ENCODE measurements at regions not wholly inside any gene's neighbourhood (a gene's known extent, or its start where the extent isn't known, plus 50 kb on each side); places are given as distances from the start of the nearest gene placed in this dataset.

- Histone ChIP-seq H3K4me3 (ENCODE audit: low read length) (no peak overlapping the region), H3K27ac (ENCODE audit: low read length) (no peak overlapping the region), H3K9me3 (ENCODE audit: control insufficient read depth, low read depth, low read length) (peaks cover 6% of the 10 kb centered on the region), H3K36me3 (ENCODE audit: control insufficient read depth, insufficient read depth, low read length) (no peaks in the 10 kb centered on the region), H3K27me3 (ENCODE audit: control insufficient read depth, insufficient read depth, low read length) (peaks cover 12% of the 10 kb centered on the region), H3K4me1 (ENCODE audit: control insufficient read depth, insufficient read depth, low read length) (no peaks in the 10 kb centered on the region)
- 0% methylated on average over 1 of the region's 4 CpGs for WGBS (ENCODE audit: insufficient coverage, low lambda C conversion rate)
- DNase-seq: no peak
Observed at GRCh38 chr5:54927097-54927746, 58.2 kb downstream of the ESM1 start.

DNA sequence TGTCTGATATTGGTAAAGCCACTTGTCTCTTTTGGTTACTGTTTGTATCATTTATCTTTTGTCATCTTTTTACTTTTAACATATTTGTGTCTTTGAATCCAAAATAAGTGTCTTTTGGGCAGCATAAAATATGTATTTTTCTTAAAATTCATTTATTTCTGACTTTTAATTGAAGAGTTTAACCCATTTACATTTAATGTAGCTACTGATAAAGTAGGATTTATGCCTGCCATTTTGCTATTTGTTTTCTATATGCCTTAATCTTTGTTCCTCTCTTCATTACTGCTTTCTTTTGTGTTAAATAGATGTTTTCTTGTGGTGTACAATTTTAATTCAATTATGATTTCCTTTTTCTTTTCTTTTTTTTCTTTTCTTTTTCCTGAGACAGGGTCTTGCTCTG, 60.9 kb downstream of the ESM1 start:
- H3K9me3 ChIP-seq (ENCODE audit: control insufficient read depth, low read depth, low read length): peaks cover 6% of the 10 kb centered on the region
- no peaks in the 10 kb centered on the region for H3K4me1 ChIP-seq (ENCODE audit: control insufficient read depth, insufficient read depth, low read length)
- H3K27ac ChIP-seq (ENCODE audit: low read length): no peak overlapping the region
- H3K4me3 ChIP-seq (ENCODE audit: low read length): no peak overlapping the region
- H3K27me3 ChIP-seq (ENCODE audit: control insufficient read depth, insufficient read depth, low read length): peaks cover 3% of the 10 kb centered on the region
- no peaks in the 10 kb centered on the region for H3K36me3 ChIP-seq (ENCODE audit: control insufficient read depth, insufficient read depth, low read length)
- DNase-seq: no peak

- Histone ChIP-seq H3K36me3 (ENCODE audit: control insufficient read depth, insufficient read depth, low read length) (no peaks in the 10 kb centered on the region), H3K9me3 (ENCODE audit: control insufficient read depth, low read depth, low read length) (no peaks in the 10 kb centered on the region), H3K4me1 (ENCODE audit: control insufficient read depth, insufficient read depth, low read length) (no peaks in the 10 kb centered on the region), H3K27ac (ENCODE audit: low read length) (no peak overlapping the region), H3K27me3 (ENCODE audit: control insufficient read depth, insufficient read depth, low read length) (peaks cover 9% of the 10 kb centered on the region), H3K4me3 (ENCODE audit: low read length) (no peak overlapping the region)
- DNase-seq: no peak
Observed at GRCh38 chr5:54917323-54917722, 68.1 kb downstream of the ESM1 start.

GRCh38 chr5:54915466-54916027, 69.8 kb downstream of the ESM1 start:
- Histone ChIP-seq H3K4me3 (ENCODE audit: low read length) (no peak overlapping the region), H3K36me3 (ENCODE audit: control insufficient read depth, insufficient read depth, low read length) (no peaks in the 10 kb centered on the region), H3K27ac (ENCODE audit: low read length) (no peak overlapping the region), H3K4me1 (ENCODE audit: control insufficient read depth, insufficient read depth, low read length) (no peaks in the 10 kb centered on the region), H3K27me3 (ENCODE audit: control insufficient read depth, insufficient read depth, low read length) (peaks cover 13% of the 10 kb centered on the region), H3K9me3 (ENCODE audit: control insufficient read depth, low read depth, low read length) (no peaks in the 10 kb centered on the region)
- 38% methylated on average over 2 of the region's 3 CpGs for WGBS (ENCODE audit: insufficient coverage, low lambda C conversion rate)
- DNase-seq: no peak

- no peaks in the 10 kb centered on the region for H3K9me3 ChIP-seq (ENCODE audit: control insufficient read depth, low read depth, low read length)
- no peaks in the 10 kb centered on the region for H3K4me1 ChIP-seq (ENCODE audit: control insufficient read depth, insufficient read depth, low read length)
- no peak for DNase-seq
- H3K36me3 ChIP-seq (ENCODE audit: control insufficient read depth, insufficient read depth, low read length): no peaks in the 10 kb centered on the region
- H3K4me3 ChIP-seq (ENCODE audit: low read length): no peak overlapping the region
- no peak overlapping the region for H3K27ac ChIP-seq (ENCODE audit: low read length)
- no CpG with 5 or more reads among the region's 1 CpG for WGBS (ENCODE audit: insufficient coverage, low lambda C conversion rate)
- peaks cover 25% of the 10 kb centered on the region for H3K27me3 ChIP-seq (ENCODE audit: control insufficient read depth, insufficient read depth, low read length)
Observed at GRCh38 chr5:54912021-54912420, 73.4 kb downstream of the ESM1 start.

GRCh38 chr5:54909911-54910870, 75.2 kb downstream of the ESM1 start:
- Histone ChIP-seq H3K4me1 (ENCODE audit: control insufficient read depth, insufficient read depth, low read length) (no peaks in the 10 kb centered on the region), H3K4me3 (ENCODE audit: low read length) (no peak overlapping the region)
- no CpG with 5 or more reads among the region's 4 CpGs for WGBS (ENCODE audit: insufficient coverage, low lambda C conversion rate)

GRCh38 chr5:54908774-54909525, 76.4 kb downstream of the ESM1 start:
- Histone ChIP-seq H3K4me1 (ENCODE audit: control insufficient read depth, insufficient read depth, low read length) (no peaks in the 10 kb centered on the region), H3K27me3 (ENCODE audit: control insufficient read depth, insufficient read depth, low read length) (peaks cover 20% of the 10 kb centered on the region)
- WGBS (ENCODE audit: insufficient coverage, low lambda C conversion rate): 100% methylated on average over 1 of the region's 2 CpGs

More at GRCh38 chr5:54909911-54910870, 75.2 kb downstream of the ESM1 start:
- no peak overlapping the region for H3K27ac ChIP-seq (ENCODE audit: low read length)
- H3K36me3 ChIP-seq (ENCODE audit: control insufficient read depth, insufficient read depth, low read length): no peaks in the 10 kb centered on the region
- no peaks in the 10 kb centered on the region for H3K9me3 ChIP-seq (ENCODE audit: control insufficient read depth, low read depth, low read length)
- DNase-seq: no peak
- H3K27me3 ChIP-seq (ENCODE audit: control insufficient read depth, insufficient read depth, low read length): peaks cover 23% of the 10 kb centered on the region

DNA sequence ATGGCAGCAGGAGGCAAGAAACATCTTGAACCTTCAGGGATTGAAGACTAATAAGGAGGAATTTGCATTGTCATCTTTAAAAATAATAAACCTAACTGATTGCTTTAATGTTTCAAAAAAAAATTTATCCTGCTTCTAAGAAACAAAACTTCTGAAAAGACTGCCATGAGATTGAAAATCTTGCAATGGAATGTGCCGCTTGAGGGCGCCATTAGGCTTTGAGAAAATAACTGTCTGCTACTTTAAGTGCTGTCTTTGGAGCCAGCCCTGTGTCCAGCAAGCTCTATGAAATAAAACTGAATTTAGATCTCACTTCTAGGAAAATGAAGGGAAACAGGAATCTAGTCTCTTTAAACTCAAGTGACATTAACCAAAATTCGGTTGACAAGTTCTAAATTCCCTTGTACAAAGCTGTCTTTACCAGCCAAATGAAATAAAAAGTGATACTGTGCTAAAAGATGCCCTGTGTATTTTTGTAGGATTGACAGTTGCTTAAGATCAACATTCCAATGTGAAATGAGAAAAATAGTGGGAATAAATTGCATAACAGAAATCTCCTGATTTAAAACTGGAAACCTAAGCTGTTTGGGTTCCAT, 79.4 kb downstream of the ESM1 start:
- Histone ChIP-seq H3K27me3 (ENCODE audit: control insufficient read depth, insufficient read depth, low read length) (peaks cover 23% of the 10 kb centered on the region), H3K9me3 (ENCODE audit: control insufficient read depth, low read depth, low read length) (no peaks in the 10 kb centered on the region), H3K27ac (ENCODE audit: low read length) (no peak overlapping the region), H3K4me1 (ENCODE audit: control insufficient read depth, insufficient read depth, low read length) (no peaks in the 10 kb centered on the region), H3K4me3 (ENCODE audit: low read length) (no peak overlapping the region), H3K36me3 (ENCODE audit: control insufficient read depth, insufficient read depth, low read length) (no peaks in the 10 kb centered on the region)
- DNase-seq: peak in 1 of 2 donors; percentile 32
- WGBS (ENCODE audit: insufficient coverage, low lambda C conversion rate): no CpG with 5 or more reads among the region's 3 CpGs

More at GRCh38 chr5:54908774-54909525, 76.4 kb downstream of the ESM1 start:
- no peaks in the 10 kb centered on the region for H3K9me3 ChIP-seq (ENCODE audit: control insufficient read depth, low read depth, low read length)
- H3K36me3 ChIP-seq (ENCODE audit: control insufficient read depth, insufficient read depth, low read length): no peaks in the 10 kb centered on the region
- no peak overlapping the region for H3K4me3 ChIP-seq (ENCODE audit: low read length)
- H3K27ac ChIP-seq (ENCODE audit: low read length): no peak overlapping the region
- DNase-seq: no peak

DNA sequence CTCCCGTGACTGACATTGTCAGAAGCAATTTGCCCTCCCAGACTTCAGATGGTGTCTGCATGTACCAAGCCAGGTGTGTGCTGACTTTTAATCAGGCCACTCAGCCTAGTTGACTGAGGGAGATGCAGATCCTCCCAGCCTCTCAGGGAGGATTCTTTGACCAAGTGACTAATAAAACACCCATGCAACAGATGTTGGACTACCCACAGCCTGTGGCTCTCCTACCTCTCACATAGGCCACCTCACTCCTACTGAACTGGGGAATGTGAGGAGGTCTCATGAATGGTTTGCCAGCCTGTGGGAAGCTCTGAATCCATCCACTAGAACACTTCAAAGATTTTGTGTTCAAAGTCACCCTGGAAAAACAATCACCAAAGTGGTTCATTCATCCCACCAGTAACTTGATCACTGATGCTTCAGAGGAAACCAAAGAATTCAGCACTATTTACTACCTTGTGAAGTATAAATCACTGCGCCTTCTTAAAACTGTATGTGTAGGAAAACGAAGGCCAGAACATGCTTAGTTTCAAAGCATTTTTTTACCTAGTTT, 80.1 kb downstream of the ESM1 start:
- peaks cover 26% of the 10 kb centered on the region for H3K27me3 ChIP-seq (ENCODE audit: control insufficient read depth, insufficient read depth, low read length)
- DNase-seq: no peak
- WGBS (ENCODE audit: insufficient coverage, low lambda C conversion rate): 92% methylated on average over 2 of the region's 3 CpGs
- no peak overlapping the region for H3K4me3 ChIP-seq (ENCODE audit: low read length)
- no peaks in the 10 kb centered on the region for H3K9me3 ChIP-seq (ENCODE audit: control insufficient read depth, low read depth, low read length)
- H3K27ac ChIP-seq (ENCODE audit: low read length): no peak overlapping the region
- H3K36me3 ChIP-seq (ENCODE audit: control insufficient read depth, insufficient read depth, low read length): no peaks in the 10 kb centered on the region
- no peaks in the 10 kb centered on the region for H3K4me1 ChIP-seq (ENCODE audit: control insufficient read depth, insufficient read depth, low read length)

Data from large intestine (tissue), 3 donors.